Neuronal stem cell (in vitro differentiated cells): ENCODE measurements at regions not wholly inside any gene's neighbourhood (a gene's known extent, or its start where the extent isn't known, plus 50 kb on each side); places are given as distances from the start of the nearest gene placed in this dataset.
A peak's percentile ranks its signal among the peaks of the same experiment; 100 is the strongest.

Experiments
- DNase-seq: peaks from one replicate; pipeline ENCODE4 v3.0.0-alpha.2; 2013; ENCODE audit warnings: low spot score
- H2AFZ ChIP-seq: one replicate; pipeline ENCODE4 v1.6.1; 2013; ENCODE audit warnings: mild to moderate bottlenecking, low read length, inconsistent platforms
- H2AK5ac ChIP-seq: 2 replicates; pipeline ENCODE4 v1.6.1; 2013; ENCODE audit warnings: low read depth, mild to moderate bottlenecking, inconsistent platforms, low read length, moderate library complexity, mixed read lengths
- H2BK120ac ChIP-seq: 2 replicates; pipeline ENCODE4 v1.6.1; 2013; ENCODE audit warnings: low read depth, mild to moderate bottlenecking, inconsistent platforms, low read length, moderate library complexity, mixed read lengths
- H2BK12ac ChIP-seq: one replicate; pipeline ENCODE4 v1.6.1; 2013; ENCODE audit warnings: low read length, inconsistent platforms
- H2BK15ac ChIP-seq: 2 replicates; pipeline ENCODE4 v1.6.1; 2013; ENCODE audit warnings: mild to moderate bottlenecking, low read length, inconsistent platforms, mixed read lengths
- H2BK5ac ChIP-seq: one replicate; pipeline ENCODE4 v1.6.1; 2013; ENCODE audit warnings: inconsistent platforms, mild to moderate bottlenecking, low read length, moderate library complexity
- H3K14ac ChIP-seq: one replicate; pipeline ENCODE4 v1.6.1; 2013; ENCODE audit warnings: low read length, inconsistent platforms
- H3K18ac ChIP-seq: 2 replicates; pipeline ENCODE4 v1.6.1; 2013; ENCODE audit warnings: low read length, inconsistent platforms
- H3K23ac ChIP-seq: 2 replicates; pipeline ENCODE4 v1.6.1; 2013; ENCODE audit warnings: low read depth, mild to moderate bottlenecking, mixed read lengths, low read length, inconsistent platforms; ENCODE audit not compliant: poor library complexity
- H3K27ac ChIP-seq: replicated peaks from 3 replicates; pipeline ENCODE4 v1.5.1; 2013; ENCODE audit warnings: low read length, inconsistent platforms
- H3K27me3 ChIP-seq, 3 experiments: 2 replicates each; pipeline ENCODE4 v1.6.1; 2013; ENCODE audit warnings: low read length in 3 of 3, mild to moderate bottlenecking in 2 of 3, inconsistent platforms in 1 of 3, low read depth in 1 of 3, mixed read lengths in 1 of 3, moderate library complexity in 1 of 3; ENCODE audit not compliant: control insufficient read depth in 3 of 3, insufficient read depth in 3 of 3
- H3K36me3 ChIP-seq, 2 donors: replicated peaks in 1 of 2; 2 replicates each; pipeline ENCODE4 v1.6.1; 2013; ENCODE audit warnings: low read length in 2 of 2; ENCODE audit not compliant: control insufficient read depth in 2 of 2, insufficient read depth in 2 of 2
- H3K4ac ChIP-seq: 2 replicates; pipeline ENCODE4 v1.6.1; 2013; ENCODE audit warnings: inconsistent platforms, mild to moderate bottlenecking, low read length, moderate library complexity
- H3K4me1 ChIP-seq, 2 donors: 1 replicate in 1 of 2; 2 replicates in 1 of 2; pipeline ENCODE4 v1.6.1; 2013; ENCODE audit warnings: low read length in 2 of 2, low read depth in 1 of 2; ENCODE audit not compliant: control insufficient read depth in 2 of 2, insufficient read depth in 1 of 2
- H3K4me2 ChIP-seq: one replicate; pipeline ENCODE4 v1.6.1; 2013; ENCODE audit warnings: mild to moderate bottlenecking, low read length, inconsistent platforms; ENCODE audit not compliant: insufficient read depth, poor library complexity, severe bottlenecking
- H3K4me3 ChIP-seq, 2 donors: 2 replicates each; pipeline ENCODE4 v1.5.1; 2013; ENCODE audit warnings: low read length in 2 of 2, mild to moderate bottlenecking in 2 of 2, inconsistent platforms in 1 of 2, moderate library complexity in 1 of 2
- H3K79me1 ChIP-seq: one replicate; pipeline ENCODE4 v1.6.1; 2013; ENCODE audit warnings: low read depth, mild to moderate bottlenecking, inconsistent platforms, low read length, moderate library complexity
- H3K9ac ChIP-seq: one replicate; pipeline ENCODE4 v1.6.1; 2013; ENCODE audit warnings: mild to moderate bottlenecking, low read depth, low read length, inconsistent platforms; ENCODE audit not compliant: poor library complexity
- H3K9me3 ChIP-seq, 2 donors: replicated peaks in 1 of 2; 2 replicates each; pipeline versions ENCODE3 to v1.6.1; 2013; ENCODE audit warnings: low read length in 2 of 2, mild to moderate bottlenecking in 2 of 2, inconsistent platforms in 1 of 2, low read depth in 1 of 2, mixed read lengths in 1 of 2, moderate library complexity in 1 of 2; ENCODE audit not compliant: control insufficient read depth in 2 of 2, insufficient read depth in 1 of 2
- H4K8ac ChIP-seq: one replicate; pipeline ENCODE4 v1.6.1; 2013; ENCODE audit warnings: low read depth, mild to moderate bottlenecking, inconsistent platforms, low read length, moderate library complexity
- H4K91ac ChIP-seq: one replicate; pipeline ENCODE4 v1.6.1; 2013; ENCODE audit warnings: low read length, low read depth, mild to moderate bottlenecking, inconsistent platforms; ENCODE audit not compliant: poor library complexity
- WGBS, 2 donors: extraction: QIAGEN DNeasy Blood & Tissue Kit; methylation state at CpG; one replicate each; pipeline ENCODE4 v1.1.7; 2013; ENCODE audit warnings: missing lambda C conversion rate in 2 of 2, mixed read lengths in 1 of 2; ENCODE audit not compliant: insufficient read length in 2 of 2, insufficient replicate concordance in 1 of 2; ENCODE audit errors: extremely low coverage in 2 of 2; 5-methylcytosine and 5-hydroxymethylcytosine counted together

- WGBS, 2 donors, result no CpG with 5 or more reads among the region's 9 CpGs
Observed at GRCh38 chr10:123517426-123517825, 148.7 kb upstream of the GPR26 start.

GRCh38 chr10:123517901-123518300 lies 148.3 kb upstream of the GPR26 start:
- Histone ChIP-seq H2BK12ac (no peak overlapping the region), H3K23ac (no peak overlapping the region), H3K4me2 (no peak overlapping the region), H3K79me1 (no peaks in the 10 kb centered on the region), H3K4ac (no peak overlapping the region), H4K8ac (no peak overlapping the region), H3K4me1 (peaks cover 0 to 20% of the 10 kb centered on the region in 2 donors), H3K18ac (no peak overlapping the region), H2BK15ac (no peak overlapping the region), H3K27me3 (peaks cover 0 to 5% (median 0%) of the 10 kb centered on the region in 3 experiments), H3K9ac (no peak overlapping the region), H2AFZ (no peak overlapping the region), H3K27ac (no peak overlapping the region), H2AK5ac (peak overlapping the region; percentile 5), H2BK120ac (no peak overlapping the region), H3K36me3 (no peaks in the 10 kb centered on the region), H3K14ac (no peak overlapping the region), H2BK5ac (peak overlapping the region; percentile 62), H3K4me3 (no peak overlapping the region), H3K9me3 (no peaks in the 10 kb centered on the region), H4K91ac (no peak overlapping the region)
- no CpG with 5 or more reads among the region's 4 CpGs for WGBS, 2 donors
- no peak for DNase-seq

More at GRCh38 chr10:123517426-123517825, 148.7 kb upstream of the GPR26 start:
- Histone ChIP-seq H4K91ac (no peak overlapping the region), H2BK15ac (no peak overlapping the region), H2BK12ac (no peak overlapping the region), H3K14ac (no peak overlapping the region), H3K4me3 (no peak overlapping the region), H3K4me2 (no peak overlapping the region), H3K27ac (no peak overlapping the region), H3K23ac (no peak overlapping the region), H3K9me3 (no peaks in the 10 kb centered on the region), H3K79me1 (no peaks in the 10 kb centered on the region), H2AK5ac (no peak overlapping the region), H3K36me3 (no peaks in the 10 kb centered on the region), H3K18ac (no peak overlapping the region), H4K8ac (no peak overlapping the region), H3K9ac (no peak overlapping the region), H2AFZ (no peak overlapping the region), H3K4ac (no peak overlapping the region), H3K27me3 (peaks cover 0 to 5% (median 0%) of the 10 kb centered on the region in 3 experiments), H2BK120ac (no peak overlapping the region), H3K4me1 (peaks cover 0 to 20% of the 10 kb centered on the region in 2 donors), H2BK5ac (no peak overlapping the region)
- DNase-seq, result no peak

- Histone ChIP-seq H3K27me3 (peaks cover 0 to 2% (median 0%) of the 10 kb centered on the region in 3 experiments), H3K79me1 (no peaks in the 10 kb centered on the region), H2BK5ac (no peak overlapping the region), H2BK12ac (no peak overlapping the region), H3K4me1 (peaks cover 0 to 16% of the 10 kb centered on the region in 2 donors), H2AK5ac (no peak overlapping the region), H3K23ac (no peak overlapping the region), H4K8ac (no peak overlapping the region), H2BK120ac (no peak overlapping the region), H2AFZ (no peak overlapping the region), H3K36me3 (no peaks in the 10 kb centered on the region), H3K4me3 (peak overlapping the region in 1 of 2 donors; percentile 50), H4K91ac (no peak overlapping the region), H3K9ac (no peak overlapping the region), H2BK15ac (no peak overlapping the region), H3K18ac (no peak overlapping the region), H3K27ac (no peak overlapping the region), H3K9me3 (no peaks in the 10 kb centered on the region), H3K4ac (no peak overlapping the region), H3K14ac (no peak overlapping the region), H3K4me2 (no peak overlapping the region)
- WGBS, 2 donors, result no CpG with 5 or more reads among the region's 1 CpG
- DNase-seq, result no peak
Observed at GRCh38 chr10:123518765-123519164, 147.4 kb upstream of the GPR26 start.

GRCh38 chr10:123519861-123520260 lies 146.3 kb upstream of the GPR26 start:
- Histone ChIP-seq H3K9me3 (no peaks in the 10 kb centered on the region), H3K9ac (no peak overlapping the region), H3K4me1 (peaks cover 0 to 11% of the 10 kb centered on the region in 2 donors), H4K91ac (peak overlapping the region; percentile 3), H2BK120ac (no peak overlapping the region), H2BK15ac (no peak overlapping the region), H3K36me3 (no peaks in the 10 kb centered on the region), H2AK5ac (peak overlapping the region; percentile 32), H4K8ac (no peak overlapping the region), H3K14ac (no peak overlapping the region), H2BK12ac (no peak overlapping the region), H3K27ac (no peak overlapping the region), H3K23ac (no peak overlapping the region), H2AFZ (no peak overlapping the region), H2BK5ac (no peak overlapping the region), H3K27me3 (peaks cover 0 to 2% (median 0%) of the 10 kb centered on the region in 3 experiments), H3K4me3 (no peak overlapping the region), H3K4me2 (no peak overlapping the region), H3K79me1 (no peaks in the 10 kb centered on the region), H3K4ac (no peak overlapping the region), H3K18ac (no peak overlapping the region)
- DNase-seq, result no peak
- WGBS, 2 donors, result no CpG with 5 or more reads among the region's 6 CpGs
